ENCODE measurements at regions not wholly inside any gene's neighbourhood (a gene's known extent, or its start where the extent isn't known, plus 50 kb on each side); places are given as distances from the start of the nearest gene placed in this dataset.

DNA sequence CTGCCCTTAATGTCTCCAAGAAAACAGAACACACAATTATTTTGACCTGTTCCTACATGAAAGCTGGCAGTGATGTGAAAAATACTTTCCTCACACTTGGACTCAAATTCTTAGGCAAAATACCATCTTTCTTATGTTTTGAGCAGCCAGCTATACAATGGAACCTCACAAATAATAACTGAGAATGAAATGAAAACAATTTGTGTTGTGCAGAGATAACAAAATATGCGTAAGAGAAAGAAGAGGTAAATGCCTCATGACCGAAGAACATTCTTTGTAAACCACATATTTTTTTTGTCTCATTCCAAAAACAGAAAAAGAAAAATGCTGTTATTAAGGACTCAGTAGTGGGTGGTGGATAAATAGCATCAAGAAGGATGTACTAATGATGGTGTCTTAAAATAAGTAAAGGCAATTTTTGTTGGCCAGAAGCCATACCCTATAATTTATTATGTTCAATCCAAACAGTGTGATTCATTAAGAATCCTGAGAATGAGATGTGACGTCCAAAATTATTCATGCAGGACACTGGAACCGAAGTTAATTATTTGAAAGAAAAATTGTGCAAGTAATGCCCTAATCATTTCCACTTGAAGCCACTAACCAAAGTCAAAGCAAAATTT lies 193.0 kb upstream of the NETO1 start:
- no peak for FAIRE-seq
- no peak for DNase-seq
- Histone ChIP-seq H3K9me3 (no peaks in the 10 kb centered on the region), H3K4me1 (no peaks in the 10 kb centered on the region), H3K36me3 (no peaks in the 10 kb centered on the region), H3K4me3 (no peak overlapping the region), H3K27me3 (no peaks in the 10 kb centered on the region), H3K27ac (no peak overlapping the region)
- no peak for ATAC-seq
- intact Hi-C loops (cut with DNase I) = no loop called here
- 39 to 52% methylated on average over 4 of the region's 4 CpGs for WGBS, 2 donors
- TF ChIP-seq, protein P1, sequence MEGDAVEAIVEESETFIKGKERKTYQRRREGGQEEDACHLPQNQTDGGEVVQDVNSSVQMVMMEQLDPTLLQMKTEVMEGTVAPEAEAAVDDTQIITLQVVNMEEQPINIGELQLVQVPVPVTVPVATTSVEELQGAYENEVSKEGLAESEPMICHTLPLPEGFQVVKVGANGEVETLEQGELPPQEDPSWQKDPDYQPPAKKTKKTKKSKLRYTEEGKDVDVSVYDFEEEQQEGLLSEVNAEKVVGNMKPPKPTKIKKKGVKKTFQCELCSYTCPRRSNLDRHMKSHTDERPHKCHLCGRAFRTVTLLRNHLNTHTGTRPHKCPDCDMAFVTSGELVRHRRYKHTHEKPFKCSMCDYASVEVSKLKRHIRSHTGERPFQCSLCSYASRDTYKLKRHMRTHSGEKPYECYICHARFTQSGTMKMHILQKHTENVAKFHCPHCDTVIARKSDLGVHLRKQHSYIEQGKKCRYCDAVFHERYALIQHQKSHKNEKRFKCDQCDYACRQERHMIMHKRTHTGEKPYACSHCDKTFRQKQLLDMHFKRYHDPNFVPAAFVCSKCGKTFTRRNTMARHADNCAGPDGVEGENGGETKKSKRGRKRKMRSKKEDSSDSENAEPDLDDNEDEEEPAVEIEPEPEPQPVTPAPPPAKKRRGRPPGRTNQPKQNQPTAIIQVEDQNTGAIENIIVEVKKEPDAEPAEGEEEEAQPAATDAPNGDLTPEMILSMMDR (IDR thresholded peaks at IDR 0.05) = no peak

DNA sequence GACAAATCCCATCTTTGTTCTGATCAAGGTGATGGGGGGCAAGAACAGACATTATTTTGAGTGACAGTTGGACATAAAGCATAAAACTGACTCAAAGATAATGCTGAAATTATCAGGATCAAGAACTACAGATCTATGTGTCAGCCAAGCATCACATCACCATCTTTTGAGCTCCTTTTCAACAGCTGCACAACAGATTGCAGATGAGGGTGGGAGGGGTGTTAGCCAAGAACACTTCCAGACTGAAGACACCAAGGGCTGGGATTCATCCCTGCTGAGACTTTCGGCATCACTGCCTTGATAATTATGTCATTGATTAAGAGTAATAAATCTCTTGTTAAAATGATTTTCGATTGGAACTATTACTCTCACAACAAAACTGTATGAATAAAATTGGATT lies 191.5 kb upstream of the NETO1 start:
- DNase-seq = no peak
- FAIRE-seq = no peak
- Histone ChIP-seq H3K36me3 (no peaks in the 10 kb centered on the region), H3K27me3 (no peaks in the 10 kb centered on the region), H3K27ac (no peak overlapping the region), H3K4me1 (no peaks in the 10 kb centered on the region), H3K9me3 (no peaks in the 10 kb centered on the region), H3K4me3 (no peak overlapping the region)
- intact Hi-C loops (cut with DNase I) = no loop called here
- 36 to 55% methylated on average over 2 of the region's 2 CpGs for WGBS, 2 donors
- TF ChIP-seq, protein P1 (IDR thresholded peaks at IDR 0.05) = no peak
- ATAC-seq = no peak

DNA sequence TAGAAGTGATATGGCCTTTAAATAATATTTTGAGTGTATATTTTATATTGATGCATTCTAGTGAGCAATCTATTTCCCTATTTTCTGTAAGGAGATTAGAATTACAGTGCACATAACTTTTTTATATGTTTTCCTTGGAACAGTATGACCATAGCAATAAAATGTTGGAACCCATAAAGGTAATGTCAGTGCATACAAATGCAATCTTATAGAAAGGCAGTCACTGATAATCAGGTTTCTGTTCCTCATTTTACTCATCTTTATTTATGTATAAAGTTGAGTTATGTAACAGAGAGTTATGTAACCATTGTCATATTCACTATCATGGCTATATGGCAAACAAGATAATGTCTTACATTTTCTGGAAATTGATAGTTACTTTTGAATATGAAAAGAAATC lies 179.9 kb upstream of the NETO1 start:
- H3K4me1 ChIP-seq = no peaks in the 10 kb centered on the region
- no peaks in the 10 kb centered on the region for H3K9me3 ChIP-seq
- TF ChIP-seq, protein P1 (IDR thresholded peaks at IDR 0.05) = no peak
- intact Hi-C loops (cut with DNase I) = no loop called here
- no peaks in the 10 kb centered on the region for H3K36me3 ChIP-seq
- H3K4me3 ChIP-seq = no peak overlapping the region
- no peak overlapping the region for H3K27ac ChIP-seq
- no peak for FAIRE-seq
- DNase-seq = no peak
- no peak for ATAC-seq
- no peaks in the 10 kb centered on the region for H3K27me3 ChIP-seq

DNA sequence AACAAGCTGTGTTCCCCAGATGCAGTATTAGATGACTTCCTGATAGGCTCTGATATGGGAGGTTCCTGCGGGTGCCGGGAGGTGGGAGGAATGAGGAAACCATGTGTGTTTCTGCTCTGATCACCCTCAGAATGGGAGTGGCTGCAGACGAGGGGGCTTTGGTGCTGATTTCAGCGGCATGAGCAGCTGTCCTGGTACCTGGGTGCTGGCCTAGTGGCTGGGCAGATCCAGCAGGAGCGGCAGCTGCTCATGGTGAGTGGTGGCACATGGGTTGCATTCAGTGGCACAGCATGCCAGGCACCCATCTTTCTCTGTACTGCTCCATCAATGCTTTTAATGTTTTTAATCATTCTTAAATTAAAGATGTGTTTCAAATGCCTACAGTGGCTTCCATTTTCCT lies 177.2 kb upstream of the NETO1 start:
- FAIRE-seq (no peak), ATAC-seq (no peak), DNase-seq (no peak)
- Histone ChIP-seq H3K36me3 (no peaks in the 10 kb centered on the region), H3K27me3 (no peaks in the 10 kb centered on the region), H3K27ac (no peak overlapping the region), H3K4me3 (no peak overlapping the region), H3K4me1 (no peaks in the 10 kb centered on the region), H3K9me3 (no peaks in the 10 kb centered on the region)
- TF ChIP-seq, protein P1 (IDR thresholded peaks at IDR 0.05) = no peak
- WGBS, 2 donors = 60 to 71% methylated on average over 5 of the region's 5 CpGs
- intact Hi-C loops (cut with DNase I) = no loop called here

DNA sequence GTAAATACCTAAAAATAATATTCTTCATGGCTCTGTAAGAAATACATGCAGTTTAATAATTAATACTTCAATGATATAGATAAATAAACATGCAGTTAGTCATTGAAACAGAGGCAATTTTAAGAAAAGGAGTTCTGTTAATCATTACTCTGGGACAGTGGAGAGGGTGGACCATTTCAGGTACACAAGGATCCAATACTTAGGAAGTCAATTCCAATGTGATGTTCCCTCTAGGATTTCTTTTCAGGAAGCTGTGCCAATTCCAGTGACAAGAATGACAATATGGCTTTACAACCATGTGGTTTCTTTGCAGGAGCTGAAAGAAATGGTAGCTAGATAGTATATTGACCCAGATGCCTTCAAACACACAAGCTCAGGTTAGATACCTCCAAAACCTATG lies 175.8 kb upstream of the NETO1 start:
- intact Hi-C loops (cut with DNase I) = no loop called here
- H3K27me3 ChIP-seq = no peaks in the 10 kb centered on the region
- no peaks in the 10 kb centered on the region for H3K4me1 ChIP-seq
- no peak overlapping the region for H3K27ac ChIP-seq
- no peak overlapping the region for H3K4me3 ChIP-seq
- ATAC-seq = no peak
- FAIRE-seq = no peak
- no peak for DNase-seq
- TF ChIP-seq, protein P1 (IDR thresholded peaks at IDR 0.05) = no peak
- H3K36me3 ChIP-seq = no peaks in the 10 kb centered on the region
- no peaks in the 10 kb centered on the region for H3K9me3 ChIP-seq
